GM12874 (cell line): ENCODE measurements at regions not wholly inside any gene's neighbourhood (a gene's known extent, or its start where the extent isn't known, plus 50 kb on each side); places are given as distances from the start of the nearest gene placed in this dataset.

Experiments
- CTCF ChIP-seq: IDR thresholded peaks from 2 replicates; pipeline ENCODE4 v1.5.1; 2011; ENCODE audit warnings: low read depth, mild to moderate bottlenecking, control low read depth, low read length, moderate library complexity; ENCODE audit not compliant: insufficient read depth

GRCh38 chr5:57700484-57700883, 217.9 kb upstream of the ACTBL2 start:
- TF ChIP-seq CTCF = no peak

- TF ChIP-seq CTCF = no peak
Observed at GRCh38 chr5:57700072-57700471, 217.5 kb upstream of the ACTBL2 start.

- no peak for TF ChIP-seq CTCF
Observed at GRCh38 chr5:57698802-57699201, 216.2 kb upstream of the ACTBL2 start.

- no peak for TF ChIP-seq CTCF
Observed at GRCh38 chr5:57698086-57698485, 215.5 kb upstream of the ACTBL2 start.

GRCh38 chr5:57696825-57697570, 214.4 kb upstream of the ACTBL2 start:
- TF ChIP-seq CTCF = no peak

- no peak for TF ChIP-seq CTCF
Observed at GRCh38 chr5:57696389-57696769, 213.8 kb upstream of the ACTBL2 start.

GRCh38 chr5:57695706-57696388, 213.2 kb upstream of the ACTBL2 start:
- no peak for TF ChIP-seq CTCF
